ENCODE measurements at regions not wholly inside any gene's neighbourhood (a gene's known extent, or its start where the extent isn't known, plus 50 kb on each side); places are given as distances from the start of the nearest gene placed in this dataset.

GRCh38 chr13:97849305-97849704 is 104.2 kb upstream of the IPO5 start:
- TF ChIP-seq, protein P1, sequence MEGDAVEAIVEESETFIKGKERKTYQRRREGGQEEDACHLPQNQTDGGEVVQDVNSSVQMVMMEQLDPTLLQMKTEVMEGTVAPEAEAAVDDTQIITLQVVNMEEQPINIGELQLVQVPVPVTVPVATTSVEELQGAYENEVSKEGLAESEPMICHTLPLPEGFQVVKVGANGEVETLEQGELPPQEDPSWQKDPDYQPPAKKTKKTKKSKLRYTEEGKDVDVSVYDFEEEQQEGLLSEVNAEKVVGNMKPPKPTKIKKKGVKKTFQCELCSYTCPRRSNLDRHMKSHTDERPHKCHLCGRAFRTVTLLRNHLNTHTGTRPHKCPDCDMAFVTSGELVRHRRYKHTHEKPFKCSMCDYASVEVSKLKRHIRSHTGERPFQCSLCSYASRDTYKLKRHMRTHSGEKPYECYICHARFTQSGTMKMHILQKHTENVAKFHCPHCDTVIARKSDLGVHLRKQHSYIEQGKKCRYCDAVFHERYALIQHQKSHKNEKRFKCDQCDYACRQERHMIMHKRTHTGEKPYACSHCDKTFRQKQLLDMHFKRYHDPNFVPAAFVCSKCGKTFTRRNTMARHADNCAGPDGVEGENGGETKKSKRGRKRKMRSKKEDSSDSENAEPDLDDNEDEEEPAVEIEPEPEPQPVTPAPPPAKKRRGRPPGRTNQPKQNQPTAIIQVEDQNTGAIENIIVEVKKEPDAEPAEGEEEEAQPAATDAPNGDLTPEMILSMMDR (IDR thresholded peaks at IDR 0.05; ENCODE audit: insufficient read depth, low read depth, low read length, missing control alignments): peak; percentile 17
- no peak overlapping the region for H3K4me3 ChIP-seq (ENCODE audit: low read depth, low read length)
- DNase-seq (ENCODE audit: low read depth): peak; percentile 48

DNA sequence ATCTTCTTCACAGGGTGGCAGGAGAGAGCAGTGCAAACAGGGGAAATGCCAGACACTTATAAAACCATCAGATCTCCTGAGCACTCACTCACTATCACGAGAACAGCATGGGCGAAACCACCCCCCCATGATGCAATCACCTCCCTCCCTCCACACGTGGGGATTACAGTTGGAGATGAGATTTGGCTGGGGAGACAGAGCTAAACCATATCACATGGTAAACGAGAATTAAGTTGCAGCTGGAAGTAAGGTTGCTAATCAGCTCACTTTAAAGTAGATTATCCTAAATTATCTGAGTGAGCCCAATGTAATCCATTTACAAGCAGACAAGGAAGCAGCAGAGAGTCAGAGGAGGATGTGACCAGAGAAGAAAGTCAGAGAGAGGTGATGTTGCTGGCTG is 102.2 kb upstream of the IPO5 start:
- TF ChIP-seq, protein P1 (IDR thresholded peaks at IDR 0.05; ENCODE audit: insufficient read depth, low read depth, low read length, missing control alignments): no peak
- no peak for DNase-seq (ENCODE audit: low read depth)
- H3K4me3 ChIP-seq (ENCODE audit: low read depth, low read length): no peak overlapping the region

- no peak overlapping the region for H3K4me3 ChIP-seq (ENCODE audit: low read depth, low read length)
- TF ChIP-seq, protein P1 (IDR thresholded peaks at IDR 0.05; ENCODE audit: insufficient read depth, low read depth, low read length, missing control alignments): no peak
- no peak for DNase-seq (ENCODE audit: low read depth)
Observed at GRCh38 chr13:97852181-97852874, 101.1 kb upstream of the IPO5 start.

DNA sequence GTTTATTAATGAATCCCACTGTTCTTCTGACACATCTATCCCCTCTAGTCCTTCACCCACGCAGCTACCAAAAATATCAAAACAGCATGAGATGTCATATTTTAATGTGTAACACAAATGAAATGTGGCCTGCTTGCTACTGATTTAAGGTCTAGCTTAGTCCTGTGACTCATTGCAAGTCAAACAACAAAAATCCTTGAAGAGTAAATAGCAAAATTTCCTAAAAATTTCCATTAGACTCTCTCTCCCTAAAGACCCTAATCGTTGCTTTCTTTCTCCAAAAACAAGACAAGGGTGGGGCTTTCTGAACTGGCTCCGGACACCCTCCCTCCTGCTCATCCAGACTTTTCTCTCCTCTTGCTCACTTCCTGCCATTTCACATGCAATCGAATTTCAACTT is 99.9 kb upstream of the IPO5 start:
- DNase-seq (ENCODE audit: low read depth): no peak
- TF ChIP-seq, protein P1 (IDR thresholded peaks at IDR 0.05; ENCODE audit: insufficient read depth, low read depth, low read length, missing control alignments): no peak
- H3K4me3 ChIP-seq (ENCODE audit: low read depth, low read length): no peak overlapping the region

GRCh38 chr13:97855570-97856303 is 97.7 kb upstream of the IPO5 start:
- TF ChIP-seq, protein P1 (IDR thresholded peaks at IDR 0.05; ENCODE audit: insufficient read depth, low read depth, low read length, missing control alignments): peak; percentile 78
- H3K4me3 ChIP-seq (ENCODE audit: low read depth, low read length): no peak overlapping the region
- DNase-seq (ENCODE audit: low read depth): peak; percentile 56

- DNase-seq (ENCODE audit: low read depth): peak; percentile 33
- no peak overlapping the region for H3K4me3 ChIP-seq (ENCODE audit: low read depth, low read length)
- TF ChIP-seq, protein P1 (IDR thresholded peaks at IDR 0.05; ENCODE audit: insufficient read depth, low read depth, low read length, missing control alignments): no peak
Observed at GRCh38 chr13:97856304-97856675, 97.2 kb upstream of the IPO5 start.
